WTC11 (cell line): ENCODE measurements at regions not wholly inside any gene's neighbourhood (a gene's known extent, or its start where the extent isn't known, plus 50 kb on each side); places are given as distances from the start of the nearest gene placed in this dataset.

Experiments used
- ATF2 ChIP-seq: sonication (generic); formaldehyde crosslinking; IDR thresholded peaks from 2 replicates; pipeline ENCODE4 v1.8.1; 2022; ENCODE audit warnings: low read depth, missing genetic modification reagents, borderline replicate concordance
- CDX4 ChIP-seq: fragments of 250-450 bp; sonication (Bioruptor Pico); IDR thresholded peaks from 2 replicates; pipeline ENCODE4 v1.9.0; 2021; ENCODE audit warnings: moderate library complexity, mild to moderate bottlenecking, inconsistent platforms, borderline replicate concordance
- CREM ChIP-seq: sonication (generic); formaldehyde crosslinking; IDR thresholded peaks from 2 replicates; pipeline ENCODE4 v1.8.1; 2022; ENCODE audit warnings: mild to moderate bottlenecking, missing genetic modification reagents, moderate library complexity
- FOXK1 ChIP-seq: sonication (generic); formaldehyde crosslinking; IDR thresholded peaks from 2 replicates; pipeline ENCODE4 v1.8.0; 2022; ENCODE audit warnings: mild to moderate bottlenecking, moderate library complexity, missing genetic modification reagents
- MXD4 ChIP-seq: fragments of 250-450 bp; sonication (Bioruptor Pico); IDR thresholded peaks from 2 replicates; pipeline ENCODE4 v1.8.0; 2021; ENCODE audit warnings: mild to moderate bottlenecking, moderate library complexity, borderline replicate concordance
- NR1H2 ChIP-seq: sonication (generic); formaldehyde crosslinking; IDR thresholded peaks from 2 replicates; pipeline ENCODE4 v1.9.0; 2021; ENCODE audit warnings: mild to moderate bottlenecking, moderate library complexity, missing genetic modification reagents
- PRRX2 ChIP-seq: fragments of 250-450 bp; sonication (Bioruptor Pico); IDR thresholded peaks from 2 replicates; pipeline ENCODE4 v1.8.0; 2021; ENCODE audit warnings: mild to moderate bottlenecking
- ZNF396 ChIP-seq: fragments of 250-450 bp; sonication (Bioruptor Pico); IDR thresholded peaks from 2 replicates; pipeline ENCODE4 v1.8.0; 2021; ENCODE audit warnings: mild to moderate bottlenecking, moderate library complexity, borderline replicate concordance
- TF ChIP-seq, protein P1 (sequence below): sonication (generic); formaldehyde crosslinking; conservative IDR thresholded peaks from 2 replicates; pipeline ENCODE4 v1.8.1; 2023; ENCODE audit warnings: mild to moderate bottlenecking, low read depth, missing genetic modification reagents, moderate library complexity
- TF ChIP-seq, protein P2 (sequence below): fragments of 200-600 bp; IDR thresholded peaks from 2 replicates; pipeline ENCODE4 v1.8.0; 2022; ENCODE audit warnings: antibody characterized with exemption
- TF ChIP-seq, protein P3 (sequence below): sonication (generic); formaldehyde crosslinking; conservative IDR thresholded peaks from 2 replicates; pipeline ENCODE4 v1.8.1; 2022; ENCODE audit warnings: mild to moderate bottlenecking, missing genetic modification reagents

DNA sequence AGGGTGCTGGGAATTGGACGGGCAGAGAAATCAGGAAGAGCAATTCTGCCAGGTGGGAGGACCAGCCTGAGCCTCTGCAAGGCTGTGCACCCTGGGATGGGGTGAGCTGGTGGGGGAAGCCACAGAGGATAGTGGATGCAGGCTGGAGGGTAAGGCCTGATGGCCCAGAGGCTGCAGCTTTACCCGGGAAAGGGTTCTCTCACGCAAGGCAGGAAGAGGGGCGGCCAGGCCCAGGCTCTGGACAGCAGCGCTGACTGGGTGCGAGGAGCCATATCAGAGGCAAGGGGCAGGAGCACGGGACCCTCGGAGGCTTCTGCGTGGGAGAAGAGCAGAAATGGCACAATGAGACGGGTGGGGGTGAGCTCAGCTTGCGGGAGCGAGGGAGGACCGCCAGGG, 104.6 kb downstream of the SOX1 start:
- TF ChIP-seq, protein P1, sequence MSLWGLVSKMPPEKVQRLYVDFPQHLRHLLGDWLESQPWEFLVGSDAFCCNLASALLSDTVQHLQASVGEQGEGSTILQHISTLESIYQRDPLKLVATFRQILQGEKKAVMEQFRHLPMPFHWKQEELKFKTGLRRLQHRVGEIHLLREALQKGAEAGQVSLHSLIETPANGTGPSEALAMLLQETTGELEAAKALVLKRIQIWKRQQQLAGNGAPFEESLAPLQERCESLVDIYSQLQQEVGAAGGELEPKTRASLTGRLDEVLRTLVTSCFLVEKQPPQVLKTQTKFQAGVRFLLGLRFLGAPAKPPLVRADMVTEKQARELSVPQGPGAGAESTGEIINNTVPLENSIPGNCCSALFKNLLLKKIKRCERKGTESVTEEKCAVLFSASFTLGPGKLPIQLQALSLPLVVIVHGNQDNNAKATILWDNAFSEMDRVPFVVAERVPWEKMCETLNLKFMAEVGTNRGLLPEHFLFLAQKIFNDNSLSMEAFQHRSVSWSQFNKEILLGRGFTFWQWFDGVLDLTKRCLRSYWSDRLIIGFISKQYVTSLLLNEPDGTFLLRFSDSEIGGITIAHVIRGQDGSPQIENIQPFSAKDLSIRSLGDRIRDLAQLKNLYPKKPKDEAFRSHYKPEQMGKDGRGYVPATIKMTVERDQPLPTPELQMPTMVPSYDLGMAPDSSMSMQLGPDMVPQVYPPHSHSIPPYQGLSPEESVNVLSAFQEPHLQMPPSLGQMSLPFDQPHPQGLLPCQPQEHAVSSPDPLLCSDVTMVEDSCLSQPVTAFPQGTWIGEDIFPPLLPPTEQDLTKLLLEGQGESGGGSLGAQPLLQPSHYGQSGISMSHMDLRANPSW (CRISPR knock-in tag), result no peak
- TF ChIP-seq, protein P2, sequence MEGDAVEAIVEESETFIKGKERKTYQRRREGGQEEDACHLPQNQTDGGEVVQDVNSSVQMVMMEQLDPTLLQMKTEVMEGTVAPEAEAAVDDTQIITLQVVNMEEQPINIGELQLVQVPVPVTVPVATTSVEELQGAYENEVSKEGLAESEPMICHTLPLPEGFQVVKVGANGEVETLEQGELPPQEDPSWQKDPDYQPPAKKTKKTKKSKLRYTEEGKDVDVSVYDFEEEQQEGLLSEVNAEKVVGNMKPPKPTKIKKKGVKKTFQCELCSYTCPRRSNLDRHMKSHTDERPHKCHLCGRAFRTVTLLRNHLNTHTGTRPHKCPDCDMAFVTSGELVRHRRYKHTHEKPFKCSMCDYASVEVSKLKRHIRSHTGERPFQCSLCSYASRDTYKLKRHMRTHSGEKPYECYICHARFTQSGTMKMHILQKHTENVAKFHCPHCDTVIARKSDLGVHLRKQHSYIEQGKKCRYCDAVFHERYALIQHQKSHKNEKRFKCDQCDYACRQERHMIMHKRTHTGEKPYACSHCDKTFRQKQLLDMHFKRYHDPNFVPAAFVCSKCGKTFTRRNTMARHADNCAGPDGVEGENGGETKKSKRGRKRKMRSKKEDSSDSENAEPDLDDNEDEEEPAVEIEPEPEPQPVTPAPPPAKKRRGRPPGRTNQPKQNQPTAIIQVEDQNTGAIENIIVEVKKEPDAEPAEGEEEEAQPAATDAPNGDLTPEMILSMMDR, result no peak
- TF ChIP-seq ZNF396 (CRISPR knock-in tag) (no peak), NR1H2 (no peak), MXD4 (CRISPR knock-in tag) (no peak), ATF2 (CRISPR knock-in tag) (no peak), CDX4 (CRISPR knock-in tag) (no peak), CREM (CRISPR knock-in tag) (no peak), PRRX2 (CRISPR knock-in tag) (no peak), FOXK1 (CRISPR knock-in tag) (no peak)
- TF ChIP-seq, protein P3, sequence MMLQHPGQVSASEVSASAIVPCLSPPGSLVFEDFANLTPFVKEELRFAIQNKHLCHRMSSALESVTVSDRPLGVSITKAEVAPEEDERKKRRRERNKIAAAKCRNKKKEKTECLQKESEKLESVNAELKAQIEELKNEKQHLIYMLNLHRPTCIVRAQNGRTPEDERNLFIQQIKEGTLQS, result no peak
